K562 (cell line): ENCODE measurements at regions not wholly inside any gene's neighbourhood (a gene's known extent, or its start where the extent isn't known, plus 50 kb on each side); places are given as distances from the start of the nearest gene placed in this dataset.

ENCODE experiments used
- ATAC-seq: fragments of 200-7000 bp; cut with Tn5 transposase; 3 replicates; pipeline ENCODE4 v1.9.1; 2020; ENCODE audit warnings: moderate library complexity
- BruUV-seq: library from RNA; stranded (reverse); fragments of 400-500 nt; replicated peaks from 2 replicates; lab custom pipeline; 2021; lab: Mats Ljungman, UMichigan
- CTCF ChIA-PET: fragments of 300-600 bp; formaldehyde crosslinking; extraction: SDS; loops from one replicate; lab custom pipeline; 2021; ENCODE audit warnings: low intra/inter-chr PET ratio; lab: Yijun Ruan, JAX
- POLR2A ChIA-PET: fragments of 300-600, 350-650 bp; sonication (Branson Sonifier 250); formaldehyde crosslinking; extraction: SDS; loops from one replicate; lab custom pipeline; 2021; ENCODE audit warnings: antibody characterized with exemption, inconsistent platforms; lab: Yijun Ruan, JAX
- DNase-seq, 4 experiments: peaks; one replicate each; pipeline versions ENCODE4 v3.0.0 to v3.0.0-alpha.2; 2011 to 2018; ENCODE audit warnings: low spot score in 3 of 4, mixed read lengths in 3 of 4; ENCODE audit errors: extremely low read depth in 1 of 4
- FAIRE-seq: peaks from 2 replicates; lab custom pipeline; 2011; peaks lifted over from hg19 to GRCh38; lab: Jason Lieb, UNC
- H2AFZ ChIP-seq: 2 replicates; pipeline ENCODE4 v1.6.0; 2011; ENCODE audit warnings: low read depth, low read length, control low read depth, inconsistent platforms
- H3K27ac ChIP-seq: fragments of 200-600 bp; 3 replicates; pipeline ENCODE4 v1.8.0; 2011; ENCODE audit warnings: low read depth, mild to moderate bottlenecking, control low read depth, inconsistent platforms, low read length, moderate library complexity, mixed read lengths; ENCODE audit errors: extremely low read depth
- H3K27me3 ChIP-seq, 2 experiments: fragments of 300-600 bp in 1 of 2; 2 replicates in 1 of 2; 3 replicates in 1 of 2; pipeline versions ENCODE4 v1.6.0 to v1.8.0; 2011; ENCODE audit warnings: inconsistent platforms in 2 of 2, low read length in 2 of 2, mild to moderate bottlenecking in 1 of 2, mixed read lengths in 1 of 2, moderate library complexity in 1 of 2; ENCODE audit not compliant: control insufficient read depth in 2 of 2, insufficient read depth in 2 of 2
- H3K36me3 ChIP-seq: fragments of 300-600 bp; 3 replicates; pipeline ENCODE4 v1.8.0; 2011; ENCODE audit warnings: mild to moderate bottlenecking, low read length, inconsistent platforms; ENCODE audit not compliant: control insufficient read depth, insufficient read depth
- H3K4me1 ChIP-seq, 2 experiments: fragments of 200-600 bp in 1 of 2; replicated peaks in 1 of 2; 2 replicates in 1 of 2; 3 replicates in 1 of 2; pipeline versions ENCODE4 v1.5.1 to v1.8.0; 2011; ENCODE audit warnings: inconsistent platforms in 2 of 2, low read length in 2 of 2, mild to moderate bottlenecking in 1 of 2, mixed read lengths in 1 of 2, moderate library complexity in 1 of 2; ENCODE audit not compliant: control insufficient read depth in 2 of 2, insufficient read depth in 2 of 2
- H3K4me2 ChIP-seq: 2 replicates; pipeline ENCODE4 v1.6.1; 2011; ENCODE audit warnings: low read length, control low read depth, inconsistent platforms, mixed read lengths; ENCODE audit not compliant: insufficient read depth
- H3K4me3 ChIP-seq: fragments of 200-600 bp; sonication (generic), shearing (Covaris generic); 2 replicates; pipeline ENCODE4 v1.5.1; 2016; ENCODE audit warnings: control low read depth, inconsistent platforms
- H3K79me2 ChIP-seq: fragments of 200-600 bp; 3 replicates; pipeline ENCODE4 v1.8.0; 2011; ENCODE audit warnings: low read length, inconsistent platforms; ENCODE audit not compliant: control insufficient read depth, insufficient read depth
- H3K9ac ChIP-seq, 2 experiments: 2 replicates each; pipeline versions ENCODE4 v1.6.0 to v1.6.1; 2011; ENCODE audit warnings: low read depth in 2 of 2, low read length in 2 of 2, control low read depth in 1 of 2, inconsistent platforms in 1 of 2, mild to moderate bottlenecking in 1 of 2, mixed read lengths in 1 of 2; ENCODE audit not compliant: insufficient read depth in 1 of 2
- H3K9me1 ChIP-seq: one replicate; pipeline ENCODE4 v1.6.0; 2011; ENCODE audit warnings: inconsistent platforms, mild to moderate bottlenecking, low read length, moderate library complexity; ENCODE audit not compliant: control insufficient read depth, insufficient read depth
- H3K9me3 ChIP-seq: replicated peaks from 2 replicates; pipeline ENCODE4 v1.5.1; 2011; ENCODE audit warnings: low read depth, low read length, inconsistent platforms; ENCODE audit not compliant: control insufficient read depth, insufficient read depth
- H4K20me1 ChIP-seq: replicated peaks from 2 replicates; pipeline ENCODE4 v1.6.1; 2011; ENCODE audit warnings: low read length, inconsistent platforms, mixed read lengths; ENCODE audit not compliant: control insufficient read depth, insufficient read depth
- ATF2 ChIP-seq: sonication (generic); formaldehyde crosslinking; IDR thresholded peaks from 2 replicates; pipeline ENCODE4 v1.8.1; 2022; ENCODE audit warnings: missing genetic modification reagents
- CTCFL ChIP-seq: IDR thresholded peaks from 2 replicates; pipeline ENCODE4 v1.6.1; 2011; ENCODE audit warnings: borderline replicate concordance, low read depth, mild to moderate bottlenecking, moderate library complexity, low read length; ENCODE audit not compliant: insufficient read depth, poor library complexity, severe bottlenecking
- ELK1 ChIP-seq: sonication (generic); formaldehyde crosslinking; IDR thresholded peaks from 2 replicates; pipeline ENCODE4 v1.8.1; 2022; ENCODE audit warnings: missing genetic modification reagents
- GMEB1 ChIP-seq: fragments of 250-450 bp; sonication (Bioruptor Pico); IDR thresholded peaks from 2 replicates; pipeline ENCODE4 v1.4.0; 2020; ENCODE audit warnings: mild to moderate bottlenecking
- HDAC8 ChIP-seq: fragments of 450-650 bp; IDR thresholded peaks from 2 replicates; pipeline ENCODE4 v1.6.1; 2016; ENCODE audit warnings: mild to moderate bottlenecking, missing genetic modification characterization, moderate library complexity, missing compliant biosample characterization
- ILF3 ChIP-seq: fragments of 450-650 bp; IDR thresholded peaks from 2 replicates; pipeline ENCODE4 v1.6.1; 2018; ENCODE audit warnings: antibody characterized with exemption, mild to moderate bottlenecking, moderate library complexity, borderline replicate concordance
- MCM2 ChIP-seq: fragments of 450-650 bp; IDR thresholded peaks from 2 replicates; pipeline ENCODE4 v1.6.1; 2017; ENCODE audit warnings: low read depth, mild to moderate bottlenecking
- MTA3 ChIP-seq: fragments of 450-650 bp; formaldehyde crosslinking; IDR thresholded peaks from 2 replicates; pipeline ENCODE4 v1.6.1; 2017; ENCODE audit warnings: mild to moderate bottlenecking, borderline replicate concordance
- PHTF2 ChIP-seq: fragments of 250-450 bp; sonication (Bioruptor Pico); IDR thresholded peaks from 2 replicates; pipeline ENCODE4 v1.5.0; 2021; ENCODE audit warnings: mild to moderate bottlenecking
- TCFL5 ChIP-seq: fragments of 250-450 bp; sonication (Bioruptor Pico); conservative IDR thresholded peaks from 2 replicates; pipeline ENCODE4 v1.6.1; 2021; ENCODE audit warnings: mild to moderate bottlenecking, moderate library complexity, matching md5 sums
- ZNF3 ChIP-seq: fragments of 250-450 bp; sonication (Bioruptor Pico); IDR thresholded peaks from 2 replicates; pipeline ENCODE4 v1.5.0; 2021; ENCODE audit warnings: mild to moderate bottlenecking, moderate library complexity
- ZNF717 ChIP-seq: fragments of 250-450 bp; sonication (Bioruptor Pico); IDR thresholded peaks from 2 replicates; pipeline ENCODE4 v1.5.0; 2021
- WGBS: fragments of 100-300 bp; shearing (Covaris generic); methylation state at CpG from one replicate; pipeline ENCODE4 v1.1.6; 2016; ENCODE audit warnings: low coverage, mixed read lengths; ENCODE audit not compliant: insufficient coverage; ENCODE audit errors: missing lambda C conversion rate; 5-methylcytosine and 5-hydroxymethylcytosine counted together
- in situ Hi-C: fragments of 300-500 bp; cut with MboI; formaldehyde crosslinking; loops from 4 replicates; pipeline ENCODE4 v1.15.0; 2018; ENCODE audit warnings: inconsistent platforms, mixed read lengths
- intact Hi-C: fragments of 100-400 bp; cut with micrococcal nuclease; formaldehyde crosslinking; loops from 2 replicates; pipeline ENCODE4 v1.14.2; 2022

GRCh38 chr5:5828619-5829018 lies 406.1 kb downstream of the ICE1 start (continued):
- no peak for TF ChIP-seq ATF2
- TF ChIP-seq ELK1 (CRISPR knock-in tag), result no peak
- TF ChIP-seq GMEB1 (CRISPR knock-in tag), result no peak

- Histone ChIP-seq H3K9me1 (no peaks in the 10 kb centered on the region), H4K20me1 (no peaks in the 10 kb centered on the region), H3K4me2 (no peak overlapping the region)
- intact Hi-C loops, result no loop called here
- no peak for DNase-seq
- WGBS, result 0% methylated on average over 6 of the region's 6 CpGs
- CTCF ChIA-PET, result no interaction called here
- TF ChIP-seq CTCFL (no peak), MTA3 (no peak), PHTF2 (CRISPR knock-in tag) (no peak), ILF3 (no peak), ZNF717 (no peak), MCM2 (no peak), ZNF3 (CRISPR knock-in tag) (no peak), HDAC8 (tag) (no peak), TCFL5 (CRISPR knock-in tag) (no peak)
- TF ChIP-seq, all 486 proteins: peak for 0
- Histone ChIP-seq H3K79me2 (no peaks in the 10 kb centered on the region), H3K27ac (no peak overlapping the region), H2AFZ (no peak overlapping the region), H3K4me1 (no peaks in the 10 kb centered on the region), H3K4me3 (no peak overlapping the region), H3K27me3 (peaks cover 0 to 4% of the 10 kb centered on the region in 2 experiments; a peak in 1 of 5 replicates), H3K36me3 (no peaks in the 10 kb centered on the region), H3K9ac (no peak overlapping the region), H3K9me3 (no peaks in the 10 kb centered on the region)
- BruUV-seq, result no TSS peak
- FAIRE-seq, result no peak
- no peak for ATAC-seq
- in situ Hi-C loops, result no loop called here
- POLR2A ChIA-PET, result no interaction called here
Measured at GRCh38 chr5:5826911-5827310, 404.4 kb downstream of the ICE1 start.
